ENCODE measurements at regions not wholly inside any gene's neighbourhood (a gene's known extent, or its start where the extent isn't known, plus 50 kb on each side); places are given as distances from the start of the nearest gene placed in this dataset.
A peak's percentile ranks its signal among the peaks of the same experiment; 100 is the strongest.
"Not testable (repeated sequence)": the region's sequence is repeated elsewhere in the genome, so short reads cannot be mapped to it uniquely, and the experiment has no call there.

DNA sequence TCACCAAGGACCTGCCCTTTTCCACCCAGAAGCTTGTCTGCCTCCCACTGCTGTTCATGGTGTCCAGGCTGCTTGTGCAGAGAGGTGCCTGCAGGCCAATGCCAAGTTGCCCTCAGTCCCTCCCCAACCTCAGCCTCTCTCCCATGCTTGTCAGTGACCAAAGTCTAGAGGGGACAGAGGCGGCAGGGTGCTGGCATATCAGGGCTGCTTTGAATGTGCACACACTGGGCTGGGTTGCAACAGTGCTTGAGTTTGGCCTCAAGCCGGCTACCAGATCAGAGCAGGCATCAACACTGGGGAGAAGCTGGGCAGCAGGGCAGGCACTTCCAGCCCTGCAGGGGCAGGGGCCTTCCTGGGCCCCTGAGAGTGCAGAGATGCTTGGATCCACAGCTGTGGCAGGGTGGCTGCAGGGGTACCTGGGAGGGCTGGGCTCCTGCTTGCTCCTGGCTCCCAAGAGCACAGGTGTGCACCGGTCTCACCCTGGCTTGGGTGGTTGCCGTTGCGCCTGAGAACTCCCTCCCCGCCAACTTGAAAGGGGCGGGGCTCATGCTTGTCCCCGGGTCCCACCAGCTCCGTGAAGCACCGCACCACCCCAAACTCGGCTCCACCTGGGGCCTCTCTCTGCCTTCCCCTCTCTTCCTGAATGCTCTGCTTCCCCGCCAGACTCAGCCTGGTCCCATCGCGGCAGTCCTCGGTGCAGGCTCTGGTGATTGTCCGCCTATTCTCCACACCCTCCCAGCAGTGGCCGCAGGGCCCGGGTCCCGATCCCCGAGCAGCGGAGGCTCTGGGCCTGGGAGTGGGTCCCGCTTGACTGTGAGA is 1681.9 kb upstream of the ADGRL3 start:
- no peak for DNase-seq

DNA sequence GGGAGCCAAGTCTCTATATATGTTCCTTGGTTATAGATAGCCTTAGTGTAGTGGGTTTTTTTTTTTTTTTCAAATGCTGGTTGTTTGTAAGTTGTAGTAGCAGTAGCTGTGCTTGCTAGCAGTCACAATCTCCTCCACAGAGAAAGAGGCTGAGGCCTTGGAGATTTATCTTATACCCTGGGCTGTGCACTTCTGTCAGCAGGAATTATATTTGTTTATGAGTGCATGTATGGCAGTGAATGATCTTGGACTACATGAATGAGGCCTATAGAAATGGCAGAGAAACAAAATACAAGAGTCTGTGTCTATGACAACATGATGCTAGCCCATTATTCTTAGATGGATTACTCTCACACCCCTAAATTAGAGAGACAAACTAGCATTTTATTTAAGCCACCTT is 1674.2 kb upstream of the ADGRL3 start:
- DNase-seq = peak in 1 of 2 experiments; percentile 11

DNA sequence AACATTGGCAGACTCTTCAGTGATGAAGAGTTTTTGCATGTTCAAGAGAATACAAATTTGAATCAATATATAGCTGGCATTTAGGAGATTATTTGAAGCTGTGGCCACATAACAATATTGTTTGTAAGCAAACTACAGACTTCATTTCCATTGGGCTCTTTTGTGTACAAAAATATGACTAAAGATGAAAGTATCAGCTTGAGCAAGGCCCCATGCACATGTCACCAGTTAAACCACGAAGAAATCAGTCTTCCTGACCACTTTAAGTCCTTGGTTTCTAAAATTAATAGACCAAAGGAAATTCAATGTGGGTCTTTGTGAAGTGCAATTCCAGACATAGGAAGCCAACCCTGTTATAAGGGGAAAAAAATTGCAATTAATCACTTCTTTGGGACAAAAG is 1664.6 kb upstream of the ADGRL3 start:
- DNase-seq = no peak

DNA sequence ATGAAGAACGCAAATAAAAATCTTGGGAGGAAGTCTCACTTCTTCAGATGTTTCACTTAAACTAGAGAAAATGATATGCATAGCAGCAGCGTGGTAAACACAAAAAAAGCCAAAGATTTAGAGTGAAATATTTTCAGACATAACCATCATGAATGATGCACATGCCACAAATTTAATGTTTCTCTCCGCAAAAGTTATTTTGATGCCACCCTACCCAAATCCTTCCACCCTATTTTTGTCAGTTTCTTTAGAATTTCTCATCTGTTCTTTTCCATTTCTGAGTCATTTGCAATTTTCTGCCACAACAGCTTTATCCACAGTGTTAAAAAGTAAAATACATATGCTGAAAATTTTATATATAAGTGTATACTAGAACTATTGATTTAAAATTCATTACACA is 1663.7 kb upstream of the ADGRL3 start:
- no peak for DNase-seq

DNA sequence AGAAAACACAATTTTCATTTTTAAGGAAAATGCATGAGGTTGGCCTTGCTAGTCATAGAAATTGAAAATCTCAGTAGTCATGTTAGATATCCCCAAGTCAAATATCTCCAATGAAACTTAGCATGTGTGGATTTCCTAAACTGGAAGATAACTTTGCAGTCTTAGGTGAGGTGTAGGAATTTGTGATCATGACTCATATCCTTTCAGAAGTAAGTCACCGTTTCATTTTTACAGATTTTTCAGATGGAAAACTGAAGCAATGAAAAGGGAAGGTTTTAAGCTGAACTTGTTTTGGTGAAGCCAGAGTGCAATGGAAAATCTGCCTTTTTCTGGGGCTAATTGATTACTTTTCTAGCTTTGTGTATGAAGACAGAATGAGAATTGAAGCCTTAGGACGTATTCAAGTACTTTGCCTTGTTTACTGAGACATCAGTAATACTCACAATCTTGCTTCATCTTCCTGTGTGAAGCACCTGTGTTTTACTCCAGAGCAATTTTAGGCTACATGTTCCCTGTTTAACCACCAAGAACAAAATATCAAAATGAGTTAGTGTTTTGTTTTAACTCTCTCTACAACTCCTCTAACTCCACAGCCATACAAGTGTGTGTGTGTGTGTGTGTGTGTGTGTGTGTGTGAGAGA is 1662.8 kb upstream of the ADGRL3 start:
- DNase-seq = no peak

DNA sequence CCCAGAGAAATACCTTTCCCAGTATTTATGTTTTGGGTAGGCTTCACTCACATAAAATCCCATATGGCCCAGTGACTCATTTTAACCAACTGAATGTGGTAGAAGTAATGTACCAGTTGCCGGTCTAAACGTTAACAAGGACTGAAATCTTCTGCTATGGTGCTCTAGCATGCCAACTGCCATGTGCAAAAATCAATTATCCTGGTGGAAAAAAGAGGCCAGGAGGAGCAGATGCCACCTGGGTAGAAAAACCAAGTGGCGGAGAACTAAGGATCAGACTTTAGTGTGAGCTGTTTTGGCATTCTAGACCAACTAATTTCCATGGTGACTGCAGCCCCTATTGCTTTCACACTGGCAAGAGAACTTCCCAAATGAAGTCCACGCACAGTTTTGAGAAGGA is 1660.7 kb upstream of the ADGRL3 start:
- no peak for DNase-seq

DNA sequence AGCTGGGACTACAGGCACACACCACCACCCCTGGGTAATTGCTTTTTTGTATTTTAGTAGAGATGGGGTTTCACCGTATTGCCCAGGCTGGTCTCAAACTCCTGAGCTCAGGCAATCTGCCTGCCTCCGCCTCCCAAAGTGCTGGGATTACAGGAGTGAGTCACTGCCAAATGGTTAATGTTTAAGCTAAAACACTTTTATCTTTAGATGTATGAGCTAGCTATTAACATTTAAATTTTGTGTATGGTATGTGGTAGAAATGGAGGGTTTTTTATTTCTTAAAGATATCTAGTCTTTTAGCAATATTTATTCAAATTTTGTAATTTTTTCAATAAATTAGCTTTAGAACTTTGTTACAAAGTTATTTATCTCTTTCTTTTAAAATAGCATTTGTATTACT is 1659.8 kb upstream of the ADGRL3 start:
- no peak for DNase-seq

DNA sequence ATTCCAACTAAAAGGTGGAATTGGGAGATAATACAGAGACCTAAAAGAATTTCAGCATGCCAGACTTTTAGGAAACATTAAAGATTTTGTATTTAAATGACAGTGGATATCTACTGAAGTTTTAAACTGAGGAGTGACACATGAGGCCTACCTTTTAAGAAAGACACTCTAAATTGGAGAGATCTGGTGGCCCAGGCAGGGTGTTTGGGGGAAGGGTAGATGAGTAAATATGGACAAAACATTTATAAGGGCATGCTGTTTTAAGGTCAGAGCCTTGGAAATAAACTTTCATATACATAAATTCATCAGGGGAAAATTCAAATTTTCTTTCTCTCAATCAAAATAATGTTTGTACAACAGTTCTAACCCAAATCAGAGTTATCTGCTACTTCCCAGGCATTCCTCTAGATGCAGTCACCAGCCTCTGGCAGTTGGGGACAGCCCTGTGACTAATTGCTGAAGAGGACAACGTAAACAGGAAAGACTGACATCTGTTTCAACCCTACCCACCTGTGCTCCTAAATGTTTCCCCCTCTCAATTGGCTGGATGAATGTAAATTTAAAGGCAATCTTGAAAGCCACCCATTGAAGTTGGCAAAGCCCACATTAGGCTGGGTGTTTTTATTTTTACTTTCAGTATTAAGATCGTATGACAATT is 1646.9 kb upstream of the ADGRL3 start:
- no peak for DNase-seq

DNA sequence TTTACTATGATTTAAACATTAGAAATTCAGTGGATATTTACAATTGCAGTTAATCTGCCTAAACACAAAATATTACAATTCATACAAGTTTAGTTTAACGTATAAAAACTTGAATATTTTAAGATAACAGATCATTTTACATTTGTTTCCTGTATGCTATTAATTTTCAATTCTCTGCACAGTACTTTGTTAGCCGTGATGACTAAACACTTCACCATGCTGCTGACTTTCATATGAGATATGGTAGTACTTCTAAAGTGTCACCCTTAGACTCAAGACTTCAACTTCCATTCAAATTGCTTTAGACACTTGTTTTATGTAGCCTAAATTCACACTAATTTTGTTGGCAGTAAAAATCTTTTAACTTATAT is 1646.4 kb upstream of the ADGRL3 start:
- no peak for DNase-seq

DNA sequence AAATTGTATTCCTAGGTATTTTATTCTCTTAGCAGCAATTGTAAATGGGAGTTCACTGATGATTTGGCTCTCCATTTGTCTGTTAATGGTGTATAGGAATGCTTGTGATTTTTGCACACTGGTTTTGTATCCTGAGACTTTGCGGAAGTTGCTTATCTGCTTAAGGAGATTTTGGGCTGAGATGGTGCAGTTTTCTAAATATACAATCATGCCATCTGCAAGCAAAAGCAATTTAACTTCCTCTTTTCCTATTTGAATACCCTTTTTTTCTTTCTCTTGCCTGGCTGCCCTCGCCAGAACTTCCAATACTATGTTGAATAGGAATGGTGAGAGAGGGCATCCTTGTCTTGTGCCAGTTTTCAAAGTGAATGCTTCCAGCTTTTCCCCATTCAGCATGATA is 1643.9 kb upstream of the ADGRL3 start:
- not testable (repeated sequence) for DNase-seq

DNA sequence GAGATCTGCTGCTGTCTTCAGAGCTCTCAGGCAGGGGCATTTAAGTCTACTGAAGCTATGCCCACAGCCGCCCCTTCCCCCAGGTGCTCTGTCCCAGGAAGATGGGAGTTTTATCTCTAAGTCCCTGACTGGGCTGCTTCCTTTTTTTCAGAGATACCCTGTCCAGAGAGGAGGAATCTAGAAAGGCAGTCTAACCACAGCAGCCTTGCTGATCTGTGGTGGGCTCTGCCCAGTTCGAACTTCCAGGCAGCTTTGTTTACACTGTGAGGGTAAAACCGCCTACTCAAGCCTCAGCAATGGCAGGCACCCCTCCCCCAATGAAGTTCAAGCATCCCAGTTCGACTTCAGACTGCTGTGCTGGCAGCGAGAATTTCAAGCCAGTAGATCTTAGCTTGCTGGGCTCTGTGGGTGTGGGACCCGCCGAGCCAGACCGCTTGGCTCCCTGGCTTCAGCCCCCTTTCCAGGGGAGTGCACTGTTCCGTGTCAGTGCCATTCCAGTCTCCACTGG is 1639.9 kb upstream of the ADGRL3 start:
- not testable (repeated sequence) for DNase-seq

DNA sequence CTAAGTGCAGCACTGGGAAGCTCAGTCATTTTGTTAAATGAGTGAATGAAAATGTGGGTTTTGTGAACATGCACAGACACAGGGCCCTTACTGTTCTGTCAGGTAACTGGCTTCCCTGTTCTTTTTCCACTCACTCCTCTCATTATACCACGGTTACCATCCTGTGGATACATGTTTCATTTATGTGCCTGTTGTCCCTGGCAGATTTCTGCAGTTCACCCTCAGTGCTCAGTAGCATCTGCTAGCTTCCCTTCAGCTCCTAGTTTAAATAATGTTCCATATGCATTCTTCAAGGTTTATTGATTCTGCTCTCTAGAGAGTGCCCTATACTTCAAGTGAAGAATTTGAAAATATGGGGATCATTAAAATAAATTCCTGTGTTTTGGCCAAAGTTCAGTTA is 1634.3 kb upstream of the ADGRL3 start:
- DNase-seq = no peak

DNA sequence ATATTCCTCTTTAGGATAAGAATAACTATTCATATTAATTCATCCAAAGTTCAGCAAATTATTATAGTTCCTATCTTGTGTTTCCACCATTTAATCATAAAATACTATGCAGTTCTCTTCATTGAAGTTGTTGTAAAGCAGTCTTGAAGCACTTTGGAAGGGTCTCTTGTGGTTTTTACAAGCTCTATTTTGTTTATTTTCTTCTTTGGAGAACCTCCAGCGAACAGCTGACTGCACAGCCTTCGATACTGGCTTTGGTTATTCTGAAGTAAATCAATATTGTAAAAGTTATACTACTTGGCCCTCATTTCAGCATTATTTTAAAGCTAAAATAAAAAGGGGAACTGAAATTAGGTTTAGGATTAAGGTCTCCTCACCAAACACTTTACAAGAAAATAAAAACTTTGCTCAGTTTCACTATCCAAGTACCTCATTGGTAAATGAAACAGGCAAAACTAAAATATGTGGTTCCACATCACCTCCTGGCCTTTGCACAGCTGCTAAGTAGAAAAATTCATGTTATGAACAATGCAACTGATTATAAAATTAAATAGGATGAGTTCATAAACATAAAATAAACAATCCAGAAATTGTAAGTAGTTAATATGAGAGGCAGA is 1629.2 kb upstream of the ADGRL3 start:
- no peak for DNase-seq

DNA sequence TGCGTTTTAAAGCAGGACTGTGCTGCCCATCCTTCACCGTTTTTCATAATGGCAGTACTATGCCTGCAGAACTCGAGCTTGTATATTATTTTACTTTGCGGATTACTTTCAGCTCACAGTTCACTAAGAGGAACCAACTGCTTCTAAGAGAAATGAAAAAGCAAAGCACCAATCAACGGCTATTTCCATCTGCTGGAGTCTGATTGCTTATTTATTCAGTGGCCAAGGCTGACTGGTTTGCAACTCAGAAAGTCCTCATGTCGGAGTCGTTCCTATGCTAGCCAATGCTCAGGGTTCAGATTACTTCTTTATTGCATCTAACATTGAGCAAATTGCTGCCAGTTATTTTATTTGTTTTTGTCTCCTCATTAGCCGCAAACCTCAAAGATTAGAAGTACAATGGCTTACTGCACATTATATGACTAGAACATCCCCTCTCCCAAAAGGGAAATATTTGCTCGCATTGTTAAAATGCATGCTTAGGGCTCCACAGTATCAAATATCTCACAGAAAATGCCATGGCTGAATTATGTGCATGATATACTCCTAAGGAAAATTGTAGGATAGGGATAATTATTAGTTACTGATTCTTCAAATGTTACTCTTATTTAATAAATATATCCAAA is 1628.2 kb upstream of the ADGRL3 start:
- peak; percentile 32 to 78 for DNase-seq

DNA sequence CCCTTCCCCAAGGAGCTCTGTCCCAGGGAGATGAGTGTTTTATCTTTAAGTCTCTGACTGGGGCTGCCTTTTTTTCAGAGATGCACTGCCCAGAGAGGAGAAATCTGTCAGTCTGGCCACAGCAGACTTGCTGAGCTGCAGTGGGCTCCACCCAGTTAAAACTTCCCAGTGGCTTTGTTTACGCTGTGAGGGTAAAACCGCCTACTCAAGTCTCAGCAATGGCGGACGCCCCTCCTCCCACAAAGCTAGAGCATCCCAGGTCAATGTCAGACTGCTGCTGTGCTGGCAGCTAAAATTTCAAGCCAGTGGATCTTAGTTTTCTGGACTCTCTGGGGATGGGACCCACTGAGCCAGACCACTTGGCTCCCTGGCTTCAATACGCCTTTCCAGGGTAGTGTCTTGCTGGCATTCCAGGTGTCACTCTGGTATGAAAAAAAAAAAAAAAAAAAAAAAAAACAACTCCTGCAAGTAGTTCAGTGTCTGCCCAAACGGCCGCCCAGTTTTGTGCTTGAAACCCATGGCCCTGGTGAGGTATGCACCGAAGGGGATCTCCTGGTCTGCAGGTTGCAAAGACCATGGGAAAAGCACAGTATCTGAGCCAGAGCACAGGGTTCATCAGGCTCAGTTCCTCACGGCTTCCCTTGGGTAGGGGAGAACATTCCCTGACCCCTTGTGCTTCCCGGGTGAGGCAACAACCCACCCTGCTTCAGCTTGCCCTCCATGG is 1616.1 kb upstream of the ADGRL3 start:
- no peak for DNase-seq

DNA sequence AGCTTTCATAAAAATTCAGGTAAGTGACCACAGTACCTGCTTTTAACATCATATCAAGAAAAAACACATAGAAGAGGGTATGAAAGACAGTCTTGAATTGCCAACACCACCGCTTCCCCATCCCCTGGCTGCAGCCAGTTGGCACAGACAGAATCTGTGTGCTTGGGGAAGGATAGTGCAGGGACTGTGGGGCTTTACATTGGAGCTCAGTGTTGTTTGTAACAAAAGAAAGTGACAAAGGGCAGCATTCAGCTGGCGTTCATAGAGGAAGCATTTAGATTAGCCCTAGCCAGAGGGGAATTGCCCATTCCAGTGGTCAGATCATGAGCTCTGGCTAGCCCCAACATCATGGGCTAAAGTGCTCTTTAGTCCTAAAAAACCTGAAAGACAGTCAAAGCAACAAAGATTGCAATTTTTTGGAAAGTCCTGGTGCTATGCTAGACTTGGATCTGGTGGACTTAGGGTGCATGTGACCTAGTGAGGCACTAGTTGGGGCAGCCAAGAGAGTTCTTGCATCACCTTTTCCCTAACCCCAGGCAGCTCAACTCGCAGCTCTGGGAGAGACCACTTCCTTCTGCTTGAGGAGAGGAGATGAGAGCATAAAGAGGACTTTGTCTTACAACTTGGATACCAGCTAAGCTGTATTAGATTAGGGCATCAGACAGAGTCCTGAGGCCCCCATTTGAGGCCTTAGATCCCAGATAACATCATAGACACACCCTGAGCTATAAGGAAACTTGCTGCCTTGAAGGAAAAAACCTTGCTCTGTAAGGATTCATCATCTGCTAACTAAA is 1602.4 kb upstream of the ADGRL3 start:
- no peak for DNase-seq

DNA sequence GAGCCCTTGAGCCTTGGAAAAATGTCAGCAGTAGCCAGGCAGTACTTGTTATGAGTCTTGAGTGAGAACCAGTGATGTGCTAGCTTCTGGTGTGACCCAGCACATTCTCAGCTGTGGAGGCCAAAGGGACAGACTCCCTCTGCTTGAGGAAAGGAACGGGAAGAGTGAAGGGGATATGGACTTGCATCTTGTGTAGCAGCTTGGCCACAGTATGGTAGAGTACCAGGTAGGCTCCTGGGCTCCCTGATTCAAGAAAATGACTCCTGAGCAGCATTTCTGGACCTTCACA is 1601.9 kb upstream of the ADGRL3 start:
- DNase-seq = no peak

DNA sequence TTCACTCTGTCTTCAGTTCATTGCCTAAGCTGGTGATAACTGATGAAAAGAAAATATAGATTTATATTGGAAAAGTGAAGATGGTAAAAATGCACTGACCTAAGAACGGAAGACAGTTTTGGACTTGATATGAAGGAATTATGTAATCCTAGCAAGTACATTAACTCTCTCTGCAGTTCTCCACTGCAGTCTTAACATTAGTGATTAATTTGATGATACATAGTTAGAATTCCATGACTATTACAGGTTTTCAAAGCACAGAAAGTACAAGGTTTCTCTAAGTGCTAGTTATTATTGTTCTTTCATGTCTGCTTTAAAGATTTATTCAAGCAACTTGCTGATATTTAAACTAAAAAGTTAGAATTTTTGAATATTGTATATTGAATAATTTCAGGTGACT is 1591.7 kb upstream of the ADGRL3 start:
- DNase-seq = no peak

DNA sequence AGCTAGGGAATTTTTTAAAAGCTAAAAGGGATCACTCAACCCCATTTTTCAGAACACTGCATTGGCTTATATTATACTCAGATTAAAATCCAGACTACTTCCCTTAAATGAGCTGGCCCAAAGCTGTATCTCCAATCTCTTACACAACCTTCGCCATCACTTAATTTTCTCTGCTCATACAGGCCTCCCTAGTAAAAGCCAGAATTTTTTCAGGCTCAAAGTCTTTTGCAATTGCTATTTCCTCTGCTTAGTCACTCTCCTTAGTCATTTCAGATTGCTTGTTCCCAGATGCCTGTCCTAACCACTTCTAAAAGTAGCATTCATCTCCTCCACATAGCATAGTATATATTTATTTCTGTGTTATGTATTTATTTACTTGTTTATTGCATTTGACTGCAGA is 1587.9 kb upstream of the ADGRL3 start:
- DNase-seq = no peak

DNA sequence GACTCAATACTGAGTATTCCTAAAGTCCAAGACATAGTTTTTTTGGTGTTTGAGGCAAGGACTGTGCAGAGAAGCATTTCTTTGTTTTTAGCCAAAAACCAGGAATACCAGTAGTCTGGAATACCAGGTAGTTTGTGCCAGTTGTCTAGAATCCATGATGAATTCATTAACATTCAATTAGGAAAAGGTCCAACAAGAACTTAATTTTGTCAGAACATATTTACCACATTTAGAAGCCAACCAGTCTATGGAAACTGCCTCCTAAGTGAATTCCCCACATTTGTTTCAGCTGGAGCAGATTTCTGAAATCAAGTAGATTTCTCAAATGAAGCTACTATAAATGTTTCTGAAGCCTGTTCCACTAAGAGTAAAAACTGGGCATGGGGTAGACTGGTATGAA is 1584.8 kb upstream of the ADGRL3 start:
- DNase-seq = no peak

DNA sequence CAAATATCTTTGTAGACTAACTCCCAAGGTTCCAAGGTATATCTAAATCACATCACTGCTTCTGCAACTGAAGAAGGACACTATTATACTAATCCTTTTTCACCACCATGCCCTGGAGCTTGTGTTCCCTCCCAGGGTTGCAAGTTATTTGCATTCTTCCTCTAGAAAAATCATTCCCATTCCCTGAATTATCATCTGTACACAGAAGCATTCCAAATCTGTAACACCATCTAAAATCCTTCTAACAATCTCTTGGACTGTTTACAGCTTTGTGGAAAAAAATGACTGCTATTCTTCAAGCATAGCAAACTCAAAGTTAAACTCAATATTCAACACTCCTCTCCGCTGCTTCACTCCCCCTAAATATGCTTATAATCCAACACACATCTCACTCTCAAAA is 1570.8 kb upstream of the ADGRL3 start:
- no peak for DNase-seq

DNA sequence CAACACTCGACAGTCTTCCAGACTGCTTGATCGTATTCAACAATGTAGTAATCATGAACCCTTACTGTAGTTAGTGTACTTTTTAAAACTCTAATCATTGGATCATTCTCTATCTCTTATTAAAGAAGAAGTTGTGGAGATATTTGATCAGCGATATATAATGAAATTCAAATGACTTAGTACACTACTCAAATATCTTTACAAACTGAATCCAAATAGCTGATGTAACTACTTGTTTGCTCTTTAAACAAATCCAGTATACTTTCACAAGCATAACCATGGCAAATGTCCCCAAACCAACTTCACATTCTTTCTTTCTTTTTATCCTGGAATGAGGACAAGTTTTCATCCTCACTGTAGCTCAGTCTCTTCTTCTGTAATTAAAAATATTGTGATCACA is 1569.9 kb upstream of the ADGRL3 start:
- DNase-seq = no peak

All from NCI-H2081 (cell line).